Cortex of kidney (tissue), 1 donor: ENCODE measurements at regions not wholly inside any gene's neighbourhood (a gene's known extent, or its start where the extent isn't known, plus 50 kb on each side); places are given as distances from the start of the nearest gene placed in this dataset.

Experiments
- DNase-seq: peaks from one replicate; lab custom pipeline; 2025; lab: John Stamatoyannopoulos, UW

GRCh38 chr16:85344502-85345128 is 232.3 kb upstream of the CIBAR2 start:
- no peak for DNase-seq

DNA sequence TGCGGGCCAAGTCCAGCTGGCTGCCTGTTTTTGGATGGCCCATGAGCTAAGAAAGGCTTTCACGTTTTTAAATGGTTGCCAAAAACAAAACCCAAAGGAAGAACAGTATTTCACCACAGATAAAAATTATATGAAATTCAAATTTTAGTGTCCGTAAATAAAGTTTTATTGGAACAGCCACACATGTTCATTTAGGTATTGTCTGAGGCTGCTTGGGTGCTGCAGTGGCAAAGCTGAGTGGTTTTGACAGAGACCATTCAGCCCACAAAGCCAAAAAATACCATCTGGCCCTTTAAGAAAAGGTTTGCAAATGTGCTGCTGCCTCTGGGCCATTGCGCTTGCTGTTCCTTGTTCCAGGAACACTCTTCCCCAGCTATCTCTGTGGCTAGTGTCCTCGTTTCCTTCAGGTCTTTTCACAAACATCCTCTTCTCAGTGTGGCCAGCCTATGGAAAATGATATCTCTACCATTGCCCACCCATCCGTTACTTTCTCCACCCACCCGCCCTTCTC is 232.9 kb upstream of the CIBAR2 start:
- no peak for DNase-seq

GRCh38 chr16:85346404-85347212 is 234.3 kb upstream of the CIBAR2 start:
- no peak for DNase-seq

DNA sequence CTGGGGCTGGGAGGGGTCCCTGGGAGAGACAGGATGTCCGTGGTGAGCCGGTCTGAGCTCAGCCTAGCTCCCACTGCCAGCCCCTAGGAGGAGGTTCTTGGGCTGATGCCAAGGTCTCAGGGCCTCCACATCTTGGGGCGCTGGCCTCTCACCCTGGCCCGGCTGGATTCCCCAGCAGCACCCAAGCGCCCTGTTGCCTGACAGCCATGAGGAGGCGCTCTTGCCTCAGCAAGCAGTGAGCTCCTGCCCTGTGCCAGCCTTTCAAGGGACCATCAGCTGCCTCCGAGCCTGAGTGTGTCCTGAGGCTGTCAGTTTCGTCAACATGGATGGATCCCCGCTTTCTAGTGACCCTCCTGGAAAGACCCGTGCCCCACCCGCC is 234.9 kb upstream of the CIBAR2 start:
- DNase-seq: no peak

DNA sequence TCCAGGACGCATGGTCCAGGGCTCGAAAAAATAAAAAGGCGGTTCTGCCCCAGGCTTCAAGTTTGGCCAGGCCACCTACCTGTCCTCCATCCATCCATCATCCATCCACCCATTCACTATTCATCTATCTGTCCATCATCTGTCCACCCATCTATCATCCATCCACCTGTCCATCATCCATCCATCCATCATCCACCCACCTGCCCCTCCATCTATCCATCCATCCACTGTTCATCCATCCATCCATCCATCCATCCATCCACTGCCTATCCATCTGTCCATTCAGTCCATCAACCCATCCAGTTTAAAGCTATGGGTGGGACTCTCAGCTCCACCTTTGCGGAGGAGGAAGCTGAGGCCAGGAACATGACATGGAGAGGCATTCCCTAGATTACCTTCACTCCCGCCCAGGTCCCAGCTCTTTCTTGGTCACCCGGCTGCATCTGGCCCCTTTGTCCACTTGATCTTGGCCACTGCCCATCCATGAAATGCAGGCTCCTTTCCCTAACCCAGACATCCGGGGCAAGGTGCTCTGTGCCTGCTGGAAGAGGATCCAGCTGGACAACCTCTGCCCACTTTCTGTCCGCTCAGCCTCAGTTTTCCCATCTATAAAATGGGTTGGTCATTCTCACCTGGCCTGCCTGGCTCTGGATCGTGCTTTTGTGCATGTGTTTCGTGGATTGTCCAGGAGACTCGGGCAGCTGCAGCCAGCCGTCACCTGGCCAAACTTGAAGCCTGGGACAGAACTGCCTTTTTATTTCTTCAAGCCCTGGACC is 236.0 kb upstream of the CIBAR2 start:
- no peak for DNase-seq

DNA sequence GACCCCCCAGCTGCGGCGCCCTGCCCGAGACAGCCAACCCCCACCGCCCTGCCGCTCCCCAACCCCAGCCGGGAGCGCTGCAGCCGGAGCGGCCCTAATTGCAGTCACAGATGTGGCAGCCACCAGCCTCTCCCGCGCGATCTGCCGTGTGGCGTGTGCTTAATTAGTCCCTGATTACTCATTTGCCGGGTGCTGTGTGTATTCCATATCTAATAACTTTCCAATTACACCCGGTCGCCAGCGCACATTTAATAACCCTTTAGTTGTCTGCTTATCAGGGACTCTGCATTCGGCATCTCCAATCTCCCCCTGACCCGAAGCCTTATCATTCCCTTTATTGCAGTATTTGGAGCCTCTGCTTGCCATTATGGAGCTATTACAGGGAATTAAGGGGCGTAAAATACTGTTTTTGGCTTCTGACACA is 236.7 kb upstream of the CIBAR2 start:
- DNase-seq: no peak

DNA sequence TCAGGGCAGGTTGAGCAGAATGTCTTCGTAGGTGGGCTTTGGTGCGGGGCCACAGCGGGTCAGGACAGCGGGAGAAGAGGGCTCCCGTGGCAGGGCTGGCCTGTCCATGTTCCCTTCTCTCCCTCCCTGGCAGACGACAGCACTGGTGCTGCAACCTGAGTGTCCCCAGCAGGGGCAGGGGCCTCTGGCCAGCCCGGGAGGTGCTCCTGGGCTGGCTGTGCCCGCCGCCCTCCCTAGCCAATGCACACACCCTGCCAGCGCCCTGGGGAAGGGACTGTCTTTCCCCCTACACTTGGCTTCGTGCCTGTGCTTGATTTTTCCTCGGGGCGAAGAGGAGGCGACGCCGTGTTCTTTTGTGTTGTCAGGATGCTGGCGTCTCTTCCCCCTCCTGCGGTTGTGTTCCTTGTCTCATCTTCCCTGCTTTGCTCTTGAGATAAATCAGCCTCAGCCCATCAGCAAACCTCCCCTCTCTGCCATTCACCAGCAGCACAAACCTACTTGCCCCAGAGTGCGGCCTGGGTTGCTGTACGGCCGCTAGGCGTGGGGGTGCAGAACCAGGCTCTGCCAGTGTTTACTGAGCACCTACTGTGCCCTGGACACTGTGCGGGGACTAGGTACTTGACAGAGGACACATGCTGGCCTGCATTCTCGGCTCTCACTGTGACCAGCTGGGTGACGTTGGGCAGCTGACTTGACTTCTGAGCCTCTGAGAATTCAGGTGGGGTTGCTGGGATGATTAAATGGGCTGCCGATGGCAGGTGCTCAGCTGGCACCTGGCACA is 237.3 kb upstream of the CIBAR2 start:
- no peak for DNase-seq

GRCh38 chr16:85350146-85350728 is 238.0 kb upstream of the CIBAR2 start:
- no peak for DNase-seq

GRCh38 chr16:85350973-85351372 is 238.7 kb upstream of the CIBAR2 start:
- no peak for DNase-seq

GRCh38 chr16:85353013-85353412 is 240.7 kb upstream of the CIBAR2 start:
- DNase-seq: no peak

DNA sequence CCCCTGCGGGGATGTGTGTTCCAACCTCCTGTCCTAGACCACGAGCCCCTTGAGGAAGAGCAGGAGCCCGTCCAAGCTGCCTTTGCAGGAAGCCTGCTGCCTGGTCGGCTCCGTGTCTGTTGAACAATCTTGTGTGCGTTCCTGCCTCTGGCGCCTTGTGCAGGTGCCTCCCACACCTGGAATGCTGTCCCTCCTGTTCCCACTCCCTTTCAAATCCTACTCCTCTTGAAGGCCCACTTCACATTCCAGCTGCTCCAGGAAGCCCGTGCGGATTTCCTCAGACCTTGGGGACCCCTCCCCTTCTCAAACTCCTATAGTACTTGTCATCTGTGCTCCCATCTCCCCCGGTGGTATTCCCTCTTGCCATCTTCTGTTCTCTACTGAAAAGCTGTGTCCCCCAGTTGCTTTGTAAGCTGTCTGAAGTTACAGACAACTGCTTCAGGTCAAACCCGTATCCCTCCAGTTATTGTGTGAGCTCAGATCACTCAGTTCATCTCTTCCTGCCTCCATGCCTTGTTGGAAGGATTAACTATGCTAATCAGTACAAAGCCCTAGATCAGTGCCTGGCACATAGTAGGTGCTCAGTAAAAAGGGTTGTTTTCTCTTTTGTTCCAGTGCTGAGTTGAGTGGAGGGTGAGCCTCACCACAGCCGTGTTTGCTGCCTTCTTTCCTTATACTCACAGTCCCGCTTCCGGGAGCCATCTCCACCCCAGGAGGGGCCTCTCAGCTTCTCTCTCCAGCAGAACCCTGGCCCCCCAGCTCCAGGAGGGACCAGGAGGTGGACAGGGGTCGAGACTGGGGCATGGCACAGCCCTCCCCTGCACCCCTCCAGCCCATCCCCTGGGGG is 241.8 kb upstream of the CIBAR2 start:
- DNase-seq: no peak

- DNase-seq: no peak
These were observed 242.6 kb upstream of the CIBAR2 start for GRCh38 chr16:85354686-85355514.

DNA sequence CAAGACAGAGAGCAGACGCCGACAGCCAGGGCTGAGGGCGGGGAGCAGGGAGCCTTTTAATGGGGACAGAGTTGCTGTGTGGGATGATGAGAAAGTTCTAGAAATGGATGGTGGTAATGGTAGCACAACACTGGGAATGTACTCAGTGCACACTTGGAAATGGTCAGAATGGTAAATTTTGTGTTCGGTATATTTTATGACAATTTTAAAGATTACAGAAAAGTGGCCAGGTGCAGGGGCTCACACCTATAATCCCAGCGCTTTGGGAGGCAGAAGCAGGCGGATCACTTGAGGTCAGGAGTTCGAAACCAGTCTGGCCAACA is 243.2 kb upstream of the CIBAR2 start:
- no peak for DNase-seq

DNA sequence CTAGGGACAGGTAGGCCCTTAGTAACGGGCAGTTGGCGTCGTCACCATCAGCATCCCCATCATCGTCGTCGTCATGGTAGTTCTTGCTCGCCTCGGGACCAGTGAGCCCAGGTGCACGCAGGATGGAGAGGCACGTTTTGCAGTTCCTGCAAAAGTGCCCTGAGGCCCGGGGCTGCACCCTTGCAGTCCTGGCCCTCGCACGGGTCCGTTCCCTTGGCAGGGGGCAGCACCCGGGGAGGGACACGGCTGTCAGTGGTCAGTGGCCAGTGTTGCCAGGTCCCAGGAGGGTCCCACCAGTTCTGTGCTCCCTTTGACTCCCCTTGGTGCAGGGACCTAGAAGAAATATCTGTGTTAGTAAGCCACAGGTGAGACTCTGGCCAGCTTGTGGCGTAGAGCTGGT is 243.9 kb upstream of the CIBAR2 start:
- DNase-seq: no peak

DNA sequence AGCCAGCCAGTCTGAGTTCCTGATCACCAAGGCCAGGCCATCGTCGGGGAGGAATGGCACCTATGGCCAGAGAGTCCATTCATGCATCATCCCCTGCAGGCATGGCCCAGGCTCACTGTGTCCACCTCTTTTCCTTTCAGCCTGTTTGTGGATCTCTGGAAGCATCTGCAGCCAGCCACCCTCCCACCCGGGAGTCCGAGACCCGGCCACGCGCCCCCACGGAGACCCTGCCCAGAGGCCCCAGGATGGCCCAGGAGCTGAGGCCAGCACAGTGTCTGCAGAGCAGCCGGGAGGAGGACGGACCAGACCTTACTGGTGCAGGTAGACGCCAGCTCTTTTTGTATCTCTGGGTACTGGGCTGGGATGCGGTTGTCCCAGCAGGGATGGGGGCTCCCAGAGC is 245.1 kb upstream of the CIBAR2 start:
- no peak for DNase-seq

- DNase-seq: no peak
These were observed 245.7 kb upstream of the CIBAR2 start for GRCh38 chr16:85357924-85358505.

DNA sequence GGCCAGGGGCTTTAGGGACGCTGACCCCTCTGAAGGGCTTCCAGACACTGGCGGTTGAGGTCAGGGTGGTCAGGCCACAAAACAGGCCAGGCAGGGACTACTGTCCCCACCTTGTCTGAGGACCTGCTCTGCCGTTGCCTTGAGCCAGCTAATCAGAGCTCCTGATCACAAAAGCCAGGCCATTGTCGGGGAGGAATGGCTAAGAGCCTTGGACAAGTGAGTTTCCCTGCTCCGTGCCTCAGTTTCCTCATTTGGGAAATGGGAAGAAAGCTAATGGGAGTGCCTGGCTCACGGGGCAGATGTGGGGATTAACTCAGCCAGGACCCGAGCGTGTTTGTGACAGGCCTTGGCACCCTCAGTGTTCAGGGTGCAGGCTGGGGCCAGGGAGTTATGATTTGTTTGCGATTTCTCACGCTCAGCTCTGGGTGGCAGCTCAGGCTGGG is 246.5 kb upstream of the CIBAR2 start:
- no peak for DNase-seq

DNA sequence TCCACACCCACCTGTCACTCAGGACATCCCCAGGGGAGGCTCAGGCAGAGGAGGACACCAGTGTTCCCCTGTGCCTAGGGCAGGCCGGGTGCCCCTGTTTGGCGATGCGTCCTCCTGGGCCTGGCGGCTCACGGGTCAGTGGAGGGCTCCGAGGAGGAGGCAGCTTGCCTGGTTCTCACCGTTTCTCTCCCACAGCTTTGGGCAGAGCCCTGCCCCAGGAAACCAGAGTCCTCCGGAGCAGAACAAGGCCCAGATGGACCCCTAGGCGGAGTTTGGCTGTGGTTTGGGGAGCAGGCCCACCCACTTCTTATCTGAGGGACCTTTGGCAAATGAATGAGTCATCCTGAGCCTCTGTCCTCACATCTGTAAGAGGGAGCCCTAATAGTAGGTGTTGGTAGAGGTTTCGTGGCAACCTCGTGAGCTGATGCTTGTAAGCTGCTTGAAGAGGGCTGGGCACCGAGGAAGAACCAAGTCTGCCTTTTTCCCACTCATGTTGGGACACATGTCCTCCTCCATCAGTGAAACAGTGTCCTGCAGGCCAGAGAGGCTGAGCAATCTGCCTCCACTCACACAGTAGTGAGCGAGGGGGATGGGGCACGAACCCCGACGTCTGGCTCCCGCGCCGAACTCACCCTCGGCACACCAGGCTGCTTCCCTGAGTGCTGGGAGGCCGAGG is 247.0 kb upstream of the CIBAR2 start:
- no peak for DNase-seq
